ENCODE measurements at regions not wholly inside any gene's neighbourhood (a gene's known extent, or its start where the extent isn't known, plus 50 kb on each side); places are given as distances from the start of the nearest gene placed in this dataset.

DNA sequence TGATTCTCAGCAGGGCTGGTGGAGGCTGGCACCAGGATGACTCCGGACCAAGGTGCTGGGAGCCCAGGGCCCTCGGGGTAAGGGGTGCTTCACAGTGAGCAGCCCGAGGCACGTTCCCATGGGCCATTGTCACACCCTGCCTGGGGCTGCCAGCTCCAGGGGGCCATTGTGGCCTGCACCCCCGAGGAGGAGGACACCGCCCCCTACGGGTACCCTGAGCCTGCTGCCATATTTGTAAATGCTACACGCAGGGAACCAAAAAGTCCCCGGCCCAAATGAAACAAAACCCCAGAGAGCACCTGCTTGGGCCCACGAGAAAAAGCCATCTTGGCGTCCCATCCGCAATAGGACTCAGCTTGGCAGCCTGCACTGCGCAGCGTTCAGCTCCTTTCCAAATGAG is 64.7 kb upstream of the GATA5 start:
- peak; percentile 23 for TF ChIP-seq CTCF (IDR thresholded peaks at IDR 0.05; ENCODE audit: low read depth, low read length)
- no peak for TF ChIP-seq EZH2phosphoT487 (IDR thresholded peaks at IDR 0.05; ENCODE audit: low read depth)
